ENCODE measurements at regions not wholly inside any gene's neighbourhood (a gene's known extent, or its start where the extent isn't known, plus 50 kb on each side); places are given as distances from the start of the nearest gene placed in this dataset.

GRCh38 chr3:143201870-143202752, 82.5 kb downstream of the CHST2 start:
- H3K4me3 ChIP-seq (ENCODE audit: low read length): no peak overlapping the region
- no peak for TF ChIP-seq CTCF (conservative IDR thresholded peaks at IDR 0.05; ENCODE audit: low read depth, low read length)
- DNase-seq (ENCODE audit: low read depth): no peak

- TF ChIP-seq CTCF (conservative IDR thresholded peaks at IDR 0.05; ENCODE audit: low read depth, low read length): no peak
- DNase-seq (ENCODE audit: low read depth): no peak
- H3K4me3 ChIP-seq (ENCODE audit: low read length): no peak overlapping the region
Measured at GRCh38 chr3:143203142-143203541, 83.6 kb downstream of the CHST2 start.

GRCh38 chr3:143203848-143204247, 84.3 kb downstream of the CHST2 start:
- no peak overlapping the region for H3K4me3 ChIP-seq (ENCODE audit: low read length)
- no peak for TF ChIP-seq CTCF (conservative IDR thresholded peaks at IDR 0.05; ENCODE audit: low read depth, low read length)
- DNase-seq (ENCODE audit: low read depth): no peak

- no peak overlapping the region for H3K4me3 ChIP-seq (ENCODE audit: low read length)
- DNase-seq (ENCODE audit: low read depth): no peak
- no peak for TF ChIP-seq CTCF (conservative IDR thresholded peaks at IDR 0.05; ENCODE audit: low read depth, low read length)
Measured at GRCh38 chr3:143206955-143207337, 87.4 kb downstream of the CHST2 start.

GRCh38 chr3:143207338-143207961, 87.9 kb downstream of the CHST2 start:
- no peak overlapping the region for H3K4me3 ChIP-seq (ENCODE audit: low read length)
- DNase-seq (ENCODE audit: low read depth): no peak
- TF ChIP-seq CTCF (conservative IDR thresholded peaks at IDR 0.05; ENCODE audit: low read depth, low read length): no peak

- DNase-seq (ENCODE audit: low read depth): no peak
- no peak overlapping the region for H3K4me3 ChIP-seq (ENCODE audit: low read length)
- no peak for TF ChIP-seq CTCF (conservative IDR thresholded peaks at IDR 0.05; ENCODE audit: low read depth, low read length)
Measured at GRCh38 chr3:143208976-143209714, 89.6 kb downstream of the CHST2 start.

All from retinal pigment epithelial cell (primary cell).